H1 (cell line): ENCODE measurements at regions not wholly inside any gene's neighbourhood (a gene's known extent, or its start where the extent isn't known, plus 50 kb on each side); places are given as distances from the start of the nearest gene placed in this dataset.

Experiments used
- CTCF ChIA-PET: fragments of 300-600 bp; sonication (Branson Sonifier 250); formaldehyde crosslinking; loops from one replicate; lab custom pipeline; 2021; ENCODE audit not compliant: partially characterized antibody; lab: Charles Lee
- POLR2A ChIA-PET: fragments of 300-600 bp; sonication (Branson Sonifier 250); formaldehyde crosslinking; loops from one replicate; lab custom pipeline; 2021; ENCODE audit warnings: inconsistent platforms; ENCODE audit not compliant: partially characterized antibody; lab: Charles Lee
- DNase-seq, 2 experiments: peaks; one replicate each; pipeline versions ENCODE4 v3.0.0 to v3.0.0-alpha.2; 2010 to 2022; ENCODE audit warnings: low spot score in 2 of 2, low read depth in 1 of 2, mixed read lengths in 1 of 2
- FAIRE-seq: peaks from 2 replicates; lab custom pipeline; 2011; peaks lifted over from hg19 to GRCh38; lab: Jason Lieb, UNC
- H2AFZ ChIP-seq: 2 replicates; pipeline ENCODE4 v1.8.1; 2012; ENCODE audit warnings: low read length, inconsistent platforms
- H2AK5ac ChIP-seq: 2 replicates; pipeline ENCODE4 v1.6.1; 2013; ENCODE audit warnings: low read depth, low read length
- H2BK120ac ChIP-seq: replicated peaks from 2 replicates; pipeline ENCODE3; 2013; ENCODE audit warnings: low read depth, low read length, inconsistent platforms
- H2BK12ac ChIP-seq: 2 replicates; pipeline ENCODE4 v1.6.1; 2013; ENCODE audit warnings: low read depth, low read length
- H2BK15ac ChIP-seq: 2 replicates; pipeline ENCODE4 v1.6.1; 2013; ENCODE audit warnings: low read length
- H2BK20ac ChIP-seq: 2 replicates; pipeline ENCODE4 v1.6.1; 2013; ENCODE audit warnings: low read length
- H2BK5ac ChIP-seq: 2 replicates; pipeline ENCODE4 v1.6.1; 2013; ENCODE audit warnings: low read depth, low read length
- H3K14ac ChIP-seq: 2 replicates; pipeline ENCODE4 v1.6.1; 2013; ENCODE audit warnings: inconsistent platforms; ENCODE audit not compliant: insufficient read length
- H3K18ac ChIP-seq: 2 replicates; pipeline ENCODE4 v1.6.1; 2013; ENCODE audit warnings: low read length; ENCODE audit errors: extremely low read depth
- H3K23ac ChIP-seq: 2 replicates; pipeline ENCODE4 v1.6.1; 2013; ENCODE audit warnings: inconsistent platforms; ENCODE audit not compliant: insufficient read length
- H3K23me2 ChIP-seq: 2 replicates; pipeline ENCODE4 v1.6.1; 2013; ENCODE audit warnings: low read depth, low read length
- H3K27ac ChIP-seq: 2 replicates; pipeline ENCODE4 v1.6.1; 2011; ENCODE audit warnings: low read depth, low read length, inconsistent platforms
- H3K27me3 ChIP-seq, 4 experiments: replicated peaks in 1 of 4; 1 replicate in 1 of 4; 2 replicates in 3 of 4; pipeline versions ENCODE4 v1.6.1 to v1.8.1; 2011 to 2013; ENCODE audit warnings: low read length in 3 of 4, mild to moderate bottlenecking in 3 of 4, inconsistent platforms in 2 of 4, mixed read lengths in 2 of 4, moderate library complexity in 1 of 4; ENCODE audit not compliant: control insufficient read depth in 3 of 4, insufficient read depth in 3 of 4; ENCODE audit errors: extremely low read depth in 1 of 4
- H3K36me3 ChIP-seq, 4 experiments: 2 replicates each; pipeline versions ENCODE4 v1.6.1 to v1.8.1; 2011 to 2013; ENCODE audit warnings: mild to moderate bottlenecking in 4 of 4, low read length in 3 of 4, moderate library complexity in 2 of 4, control low read depth in 1 of 4, inconsistent platforms in 1 of 4; ENCODE audit not compliant: insufficient read depth in 4 of 4, control insufficient read depth in 2 of 4
- H3K4ac ChIP-seq: replicated peaks from 2 replicates; pipeline ENCODE3; 2013; ENCODE audit warnings: low read length, low read depth, mixed read lengths, inconsistent platforms; ENCODE audit not compliant: insufficient read length
- H3K4me1 ChIP-seq, 4 experiments: replicated peaks in 1 of 4; 1 replicate in 1 of 4; 2 replicates in 3 of 4; pipeline versions ENCODE4 v1.6.1 to v1.8.1; 2011 to 2013; ENCODE audit warnings: low read length in 3 of 4, inconsistent platforms in 2 of 4, mixed read lengths in 1 of 4; ENCODE audit not compliant: insufficient read depth in 4 of 4, control insufficient read depth in 3 of 4
- H3K4me2 ChIP-seq, 2 experiments: 2 replicates each; pipeline versions ENCODE4 v1.6.1 to v1.8.1; 2011 to 2013; ENCODE audit warnings: low read depth in 2 of 2, low read length in 2 of 2, control low read depth in 1 of 2, inconsistent platforms in 1 of 2, mild to moderate bottlenecking in 1 of 2; ENCODE audit not compliant: insufficient read depth in 1 of 2
- H3K4me3 ChIP-seq, 4 experiments: fragments of 200-600, 300-600 bp in 1 of 4; sonication (generic), shearing (Covaris generic), sonication (Bioruptor Twin) in 1 of 4; 2 replicates each; pipeline versions ENCODE4 v1.5.1 to v1.8.1; 2011 to 2016; ENCODE audit warnings: low read length in 4 of 4, low read depth in 3 of 4, control low read depth in 2 of 4, inconsistent platforms in 2 of 4, mild to moderate bottlenecking in 2 of 4, mixed read lengths in 1 of 4, moderate library complexity in 1 of 4; ENCODE audit not compliant: insufficient read depth in 2 of 4; ENCODE audit errors: extremely low read depth in 1 of 4
- H3K56ac ChIP-seq: replicated peaks from 2 replicates; pipeline ENCODE3; 2013; ENCODE audit warnings: low read depth, mild to moderate bottlenecking, mixed read lengths, low read length, inconsistent platforms; ENCODE audit not compliant: insufficient read length
- H3K79me1 ChIP-seq: 2 replicates; pipeline ENCODE4 v1.6.1; 2013; ENCODE audit warnings: low read depth, low read length, control low read depth
- H3K79me2 ChIP-seq, 2 experiments: 2 replicates each; pipeline versions ENCODE4 v1.6.1 to v1.8.1; 2012 to 2013; ENCODE audit warnings: low read length in 2 of 2, mild to moderate bottlenecking in 2 of 2, inconsistent platforms in 1 of 2; ENCODE audit not compliant: insufficient read depth in 2 of 2, control insufficient read depth in 1 of 2
- H3K9ac ChIP-seq, 4 experiments: replicated peaks in 1 of 4; 1 replicate in 1 of 4; 2 replicates in 3 of 4; pipeline versions ENCODE4 v1.6.1 to v1.8.1; 2011 to 2013; ENCODE audit warnings: low read depth in 3 of 4, low read length in 3 of 4, control low read depth in 2 of 4, mild to moderate bottlenecking in 2 of 4, moderate library complexity in 2 of 4, inconsistent platforms in 1 of 4; ENCODE audit errors: extremely low read depth in 1 of 4
- H3K9me3 ChIP-seq, 2 experiments: 2 replicates each; pipeline versions ENCODE4 v1.6.1 to v1.8.1; 2012 to 2013; ENCODE audit warnings: mild to moderate bottlenecking in 2 of 2, moderate library complexity in 2 of 2, control low read depth in 1 of 2, inconsistent platforms in 1 of 2, low read depth in 1 of 2, low read length in 1 of 2, mixed read lengths in 1 of 2; ENCODE audit not compliant: insufficient read depth in 2 of 2
- H4K20me1 ChIP-seq, 2 experiments: replicated peaks in 1 of 2; 2 replicates each; pipeline versions ENCODE3 to v1.8.1; 2011 to 2013; ENCODE audit warnings: inconsistent platforms in 2 of 2, low read length in 2 of 2, mild to moderate bottlenecking in 1 of 2; ENCODE audit not compliant: insufficient read depth in 2 of 2, control insufficient read depth in 1 of 2
- H4K5ac ChIP-seq: 2 replicates; pipeline ENCODE4 v1.6.1; 2013; ENCODE audit warnings: low read length, low read depth, mixed read lengths, inconsistent platforms; ENCODE audit not compliant: insufficient read length
- H4K8ac ChIP-seq: 2 replicates; pipeline ENCODE4 v1.8.0; 2013; ENCODE audit warnings: mild to moderate bottlenecking, moderate library complexity, low read length, inconsistent platforms; ENCODE audit not compliant: insufficient read depth; ENCODE audit errors: extremely low read depth
- H4K91ac ChIP-seq: replicated peaks from 2 replicates; pipeline ENCODE3; 2013; ENCODE audit warnings: low read length, mixed read lengths, inconsistent platforms; ENCODE audit not compliant: insufficient read length
- SP1 ChIP-seq: IDR thresholded peaks from 2 replicates; pipeline ENCODE4 v1.6.1; 2011; ENCODE audit warnings: low read depth, low read length
- SRF ChIP-seq: IDR thresholded peaks from 2 replicates; pipeline ENCODE4 v1.6.1; 2011; ENCODE audit warnings: mild to moderate bottlenecking, low read depth, low read length, moderate library complexity
- SUZ12 ChIP-seq: fragments of 200-600 bp; sonication (generic); IDR thresholded peaks from 2 replicates; pipeline ENCODE4 v1.6.1; 2012; ENCODE audit warnings: mild to moderate bottlenecking, inconsistent platforms, low read length, moderate library complexity, mixed read lengths
- TEAD4 ChIP-seq: IDR thresholded peaks from 2 replicates; pipeline ENCODE4 v1.6.1; 2012; ENCODE audit warnings: low read depth, low read length, inconsistent platforms, mixed read lengths
- WGBS, 2 experiments: shearing (Covaris generic) in 1 of 2; methylation state at CpG; one replicate each; pipeline versions ENCODE4 v1.1.6 to v1.1.7; 2013 to 2015; ENCODE audit warnings: low lambda C conversion rate in 2 of 2, mixed read lengths in 2 of 2, inconsistent platforms in 1 of 2, low coverage in 1 of 2, missing lambda C conversion rate in 1 of 2; ENCODE audit not compliant: insufficient replicate concordance in 2 of 2, insufficient coverage in 1 of 2, insufficient read length in 1 of 2; ENCODE audit errors: extremely low coverage in 1 of 2, missing lambda C conversion rate in 1 of 2; 5-methylcytosine and 5-hydroxymethylcytosine counted together

- H4K91ac ChIP-seq = no peak overlapping the region
- H2BK15ac ChIP-seq = no peak overlapping the region
- WGBS, 2 experiments = 87% methylated on average over 18 of the region's 18 CpGs; no CpG with 5 or more reads in 1 of the 2 experiments
- H2BK5ac ChIP-seq = no peak overlapping the region
- H3K9me3 ChIP-seq = no peaks in the 10 kb centered on the region
- H2BK12ac ChIP-seq = no peak overlapping the region
- H4K5ac ChIP-seq = no peak overlapping the region
- no peaks in the 10 kb centered on the region for H3K36me3 ChIP-seq
- DNase-seq (no peak), FAIRE-seq (no peak)
- H3K4me1 ChIP-seq = 0 out of 7 replicates have a peak, but pooled peaks cover 0 to 2% (median 0%) of the 10 kb centered on the region in 4 experiments
- no peak overlapping the region for H4K8ac ChIP-seq
- peak overlapping the region; percentile 48; the same call in 1 of the 2 replicates for H2AFZ ChIP-seq
- H3K27me3 ChIP-seq = no peaks in the 10 kb centered on the region
- no peaks in the 10 kb centered on the region for H4K20me1 ChIP-seq
- no peak overlapping the region for H3K18ac ChIP-seq
- no peak overlapping the region for H3K23ac ChIP-seq
- H3K27ac ChIP-seq = no peak overlapping the region
- TF ChIP-seq TEAD4 (peak; percentile 78), SUZ12 (no peak), SP1 (no peak), SRF (no peak)
- TF ChIP-seq, all 59 proteins: peak for 1
- H2AK5ac ChIP-seq = no peak overlapping the region
- no peaks in the 10 kb centered on the region for H3K79me2 ChIP-seq
- no peak overlapping the region for H3K4me3 ChIP-seq
- no peak overlapping the region for H3K4me2 ChIP-seq
- no peaks in the 10 kb centered on the region for H3K23me2 ChIP-seq
- H3K9ac ChIP-seq = no peak overlapping the region
- ChIA-PET CTCF (no interaction called here), POLR2A (no interaction called here)
- H3K79me1 ChIP-seq = no peaks in the 10 kb centered on the region
- H3K14ac ChIP-seq = no peak overlapping the region
- H2BK20ac ChIP-seq = no peak overlapping the region
- H2BK120ac ChIP-seq = no peak overlapping the region
- no peak overlapping the region for H3K4ac ChIP-seq
- H3K56ac ChIP-seq = no peak overlapping the region
Observed at GRCh38 chr10:8731121-8732095, 676.9 kb downstream of the GATA3 start.
